NCI-H2107 treated with DMSO at 0.1 percent for 48 hours (cell line): ENCODE measurements at regions not wholly inside any gene's neighbourhood (a gene's known extent, or its start where the extent isn't known, plus 50 kb on each side); places are given as distances from the start of the nearest gene placed in this dataset.
"Not testable (repeated sequence)": the region's sequence is repeated elsewhere in the genome, so short reads cannot be mapped to it uniquely, and the experiment has no call there.

ENCODE experiments used
- DNase-seq: peaks from one replicate; lab custom pipeline; 2025; ENCODE audit not compliant: unreplicated experiment; lab: John Stamatoyannopoulos, UW

DNA sequence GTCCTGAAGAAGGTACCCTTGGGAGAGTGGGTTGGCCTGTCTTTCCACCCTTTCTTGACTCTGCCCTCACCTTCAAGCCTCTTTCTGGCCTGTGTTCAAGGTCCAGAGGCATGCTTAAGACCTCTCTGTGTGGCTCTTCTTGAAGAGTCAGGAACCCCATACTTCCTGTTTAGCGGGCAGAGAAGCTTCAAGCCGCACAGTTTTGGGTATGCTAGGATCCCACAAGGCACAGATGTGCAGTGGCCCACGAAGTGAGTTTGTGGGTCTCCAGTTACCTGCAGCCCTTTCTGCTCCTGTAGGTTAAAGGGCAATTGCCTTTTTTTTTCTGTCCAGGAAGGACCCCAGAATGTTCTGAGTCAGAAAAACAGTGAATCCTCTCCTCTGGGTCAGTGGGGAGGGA is 87.4 kb upstream of the FCGR1A start:
- DNase-seq, result not testable (repeated sequence)

DNA sequence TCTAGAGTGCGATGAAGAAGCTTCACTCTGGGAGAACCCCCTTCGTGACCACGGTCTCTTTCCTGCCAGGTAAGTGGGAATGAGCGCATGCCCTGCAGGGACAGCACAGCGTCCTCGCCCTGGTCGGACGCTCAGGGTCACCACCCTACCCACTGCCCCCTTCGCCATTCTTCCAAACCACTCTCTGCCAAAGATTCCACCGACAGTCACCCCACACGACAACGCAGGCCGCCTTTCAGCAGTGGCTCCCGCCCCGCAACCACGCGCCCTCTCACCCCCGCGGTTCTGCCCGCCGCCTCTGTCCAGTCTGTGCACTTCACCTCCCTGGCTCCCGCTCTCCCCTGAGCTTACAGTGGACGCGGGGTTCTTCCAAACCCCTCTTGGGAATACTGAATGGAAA is 82.3 kb upstream of the FCGR1A start:
- DNase-seq, result not testable (repeated sequence)

- DNase-seq, result not testable (repeated sequence)
Observed at GRCh38 chr1:149700677-149701567, 81.6 kb upstream of the FCGR1A start.

DNA sequence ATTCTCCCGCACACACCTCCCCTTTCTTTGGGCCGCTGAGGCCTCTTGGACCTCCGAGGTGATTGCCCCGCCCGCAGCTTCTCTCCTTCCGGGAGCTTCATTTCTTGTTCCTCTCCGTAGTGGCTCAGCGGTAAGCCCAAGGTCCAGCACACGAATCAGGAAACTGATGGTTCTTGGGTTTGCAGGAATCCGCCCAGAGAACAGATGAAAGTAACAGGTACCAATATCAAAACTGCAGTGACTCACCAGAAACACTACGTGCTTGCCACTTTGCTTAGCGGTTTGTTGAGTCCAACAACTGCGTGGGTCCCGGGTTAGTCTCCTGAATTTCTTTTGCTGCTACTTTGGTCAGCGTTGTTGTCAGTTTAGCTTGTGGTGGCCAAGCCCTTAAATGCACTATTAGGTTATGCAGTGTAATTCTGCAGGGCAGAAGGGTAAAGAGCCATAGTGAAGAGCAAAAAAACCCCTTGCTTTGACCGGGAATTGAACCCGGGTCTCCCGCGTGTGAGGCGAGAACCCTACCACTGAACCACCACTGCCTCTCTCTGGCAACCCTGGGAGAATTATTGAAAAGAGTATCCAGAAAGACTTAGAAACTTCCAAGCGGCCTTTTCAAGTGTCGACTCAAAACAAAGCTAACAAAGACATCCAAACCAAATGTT is 74.2 kb upstream of the FCGR1A start:
- not testable (repeated sequence) for DNase-seq

- not testable (repeated sequence) for DNase-seq
Observed at GRCh38 chr1:149711651-149712050, 70.8 kb upstream of the FCGR1A start.

DNA sequence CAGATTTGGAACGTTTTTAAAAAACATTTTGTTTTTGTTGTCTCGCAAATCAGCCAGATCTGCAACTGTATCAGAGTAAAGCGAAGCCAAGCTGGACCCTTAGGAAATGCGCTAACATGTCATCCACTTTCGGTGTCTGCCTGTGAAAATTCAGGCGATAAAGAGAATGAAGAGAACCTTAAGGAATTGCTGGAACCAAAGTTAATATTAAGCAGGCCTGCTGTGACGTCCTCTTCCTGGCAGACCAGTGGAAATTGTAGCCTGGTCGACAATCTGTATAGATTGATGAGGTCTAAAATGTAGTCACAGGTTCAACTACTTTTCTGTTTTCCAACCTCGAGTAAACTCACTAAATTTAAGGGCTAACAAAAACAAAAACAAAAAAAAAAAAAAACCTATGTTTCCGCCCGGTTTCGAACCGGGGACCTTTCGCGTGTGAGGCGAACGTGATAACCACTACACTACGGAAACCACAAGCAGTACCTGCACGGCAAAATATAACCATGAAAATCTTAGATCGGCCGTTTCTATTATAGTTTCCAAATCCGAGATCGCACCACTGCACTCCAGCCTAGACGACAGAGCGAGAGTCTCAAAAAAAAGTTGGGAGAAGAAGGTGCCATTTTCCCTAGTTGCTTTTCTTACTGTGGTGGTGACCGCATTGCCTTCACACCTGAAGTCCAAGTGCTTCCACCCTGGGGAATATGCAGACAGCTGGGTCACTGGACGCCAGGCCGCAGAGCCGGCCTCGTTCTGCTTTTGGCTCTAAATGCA is 70.2 kb upstream of the FCGR1A start:
- not testable (repeated sequence) for DNase-seq

DNA sequence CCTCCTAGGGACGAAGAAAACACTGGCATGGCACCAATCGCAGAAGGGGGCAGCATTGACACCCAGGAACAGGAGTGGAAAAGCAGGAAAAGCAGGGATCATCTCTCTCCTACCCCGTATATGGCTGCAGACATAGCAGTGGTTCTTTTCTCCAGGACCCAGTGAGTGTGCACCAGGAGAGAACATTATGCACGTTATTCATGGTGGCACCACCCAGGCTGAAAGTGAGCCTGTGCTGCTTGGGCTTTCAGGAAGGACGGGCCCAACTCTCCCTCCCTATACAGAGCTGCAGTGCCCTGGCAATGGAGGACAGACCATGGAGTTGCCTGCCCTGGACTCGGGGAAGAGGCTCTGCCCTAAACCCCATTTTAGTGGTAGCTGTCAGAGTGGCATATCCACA is 69.0 kb upstream of the FCGR1A start:
- not testable (repeated sequence) for DNase-seq

- not testable (repeated sequence) for DNase-seq
Observed at GRCh38 chr1:149713952-149714351, 68.5 kb upstream of the FCGR1A start.

DNA sequence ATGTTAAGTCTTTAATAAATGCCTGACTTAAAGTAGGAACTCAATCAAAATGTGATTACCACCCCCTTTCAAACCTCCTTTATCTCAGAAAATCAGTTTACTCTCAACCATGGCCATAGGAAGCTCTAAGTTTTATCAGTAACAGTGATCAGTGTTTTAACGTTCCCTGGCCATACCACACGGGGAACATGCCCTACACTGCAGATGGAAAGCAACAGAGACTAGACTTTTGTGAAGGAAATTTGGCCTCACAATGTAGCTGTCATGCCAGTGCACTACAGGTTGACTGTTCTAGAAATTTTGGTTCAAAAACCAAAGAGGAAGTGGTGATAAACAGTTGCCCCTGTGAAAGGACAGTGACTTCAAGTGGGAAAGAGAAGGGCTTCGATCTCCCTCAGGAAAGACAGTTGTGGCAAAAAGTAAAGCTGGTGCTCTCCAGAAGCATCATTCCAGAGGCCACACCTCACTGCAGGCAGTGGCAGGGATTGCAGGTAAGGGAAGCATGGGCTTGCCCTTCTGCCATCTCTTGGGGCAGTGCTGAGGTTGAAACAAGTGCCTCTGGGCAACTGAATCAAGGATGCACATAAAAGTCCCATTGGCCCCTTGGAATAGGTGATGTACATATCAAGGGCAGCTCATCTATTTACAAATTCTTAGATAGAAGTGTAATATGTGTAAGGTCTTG is 57.7 kb upstream of the FCGR1A start:
- not testable (repeated sequence) for DNase-seq

GRCh38 chr1:149726688-149727087 is 55.8 kb upstream of the FCGR1A start:
- DNase-seq, result not testable (repeated sequence)

DNA sequence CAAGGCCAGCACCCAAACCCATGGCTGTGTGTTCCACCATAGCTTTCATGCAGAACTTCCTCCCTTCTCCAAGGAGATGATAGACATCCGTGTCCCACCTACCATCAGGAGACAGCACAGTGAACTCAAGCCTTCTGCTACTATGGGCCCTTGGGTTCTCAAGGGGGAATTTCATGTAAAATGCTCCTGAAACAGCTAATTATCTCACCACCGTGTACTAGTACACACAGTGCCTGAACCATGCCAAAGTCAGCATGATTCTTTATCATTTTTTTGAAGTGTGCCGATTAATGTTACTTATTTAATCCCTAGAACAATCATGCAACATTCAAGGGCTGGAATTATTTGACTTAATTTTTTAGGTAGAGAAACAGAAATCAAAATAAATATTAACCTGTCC is 53.9 kb upstream of the FCGR1A start:
- DNase-seq, result not testable (repeated sequence)
